CD4-positive, alpha-beta T cell treated with Interleukin-10 for 1 hour (primary cell): ENCODE measurements at regions not wholly inside any gene's neighbourhood (a gene's known extent, or its start where the extent isn't known, plus 50 kb on each side); places are given as distances from the start of the nearest gene placed in this dataset.
"Not testable (repeated sequence)": the region's sequence is repeated elsewhere in the genome, so short reads cannot be mapped to it uniquely, and the experiment has no call there.

Experiments used
- DNase-seq: peaks from one replicate; pipeline ENCODE4 v3.0.0-alpha.2; 2020

GRCh38 chr2:52074130-52074719, 1042.3 kb upstream of the NRXN1 start:
- DNase-seq, result no peak

GRCh38 chr2:52072949-52073348, 1041.0 kb upstream of the NRXN1 start:
- DNase-seq, result no peak

GRCh38 chr2:52070665-52071064, 1038.7 kb upstream of the NRXN1 start:
- no peak for DNase-seq

GRCh38 chr2:52064234-52064633, 1032.3 kb upstream of the NRXN1 start:
- DNase-seq, result no peak

- no peak for DNase-seq
These were observed 1022.9 kb upstream of the NRXN1 start for GRCh38 chr2:52054824-52055223.

- DNase-seq, result no peak
These were observed 1004.9 kb upstream of the NRXN1 start for GRCh38 chr2:52036853-52037252.

- DNase-seq, result no peak
These were observed 1004.1 kb upstream of the NRXN1 start for GRCh38 chr2:52036024-52036423.

- DNase-seq, result no peak
These were observed 1003.5 kb upstream of the NRXN1 start for GRCh38 chr2:52035391-52035790.

GRCh38 chr2:52034706-52035105, 1002.8 kb upstream of the NRXN1 start:
- no peak for DNase-seq

- no peak for DNase-seq
These were observed 990.1 kb upstream of the NRXN1 start for GRCh38 chr2:52022006-52022405.

- DNase-seq, result no peak
These were observed 985.8 kb upstream of the NRXN1 start for GRCh38 chr2:52017646-52018235.

GRCh38 chr2:52006821-52007366, 975.0 kb upstream of the NRXN1 start:
- not testable (repeated sequence) for DNase-seq

GRCh38 chr2:52000151-52000855, 968.4 kb upstream of the NRXN1 start:
- no peak for DNase-seq

- no peak for DNase-seq
These were observed 967.0 kb upstream of the NRXN1 start for GRCh38 chr2:51998890-51999289.

- DNase-seq, result no peak
These were observed 965.6 kb upstream of the NRXN1 start for GRCh38 chr2:51997571-51997970.

- no peak for DNase-seq
These were observed 963.4 kb upstream of the NRXN1 start for GRCh38 chr2:51995293-51995692.

GRCh38 chr2:51994123-51994763, 962.3 kb upstream of the NRXN1 start:
- no peak for DNase-seq

- DNase-seq, result no peak
These were observed 958.8 kb upstream of the NRXN1 start for GRCh38 chr2:51990684-51991083.

GRCh38 chr2:51986101-51986500, 954.2 kb upstream of the NRXN1 start:
- no peak for DNase-seq

- DNase-seq, result no peak
These were observed 949.9 kb upstream of the NRXN1 start for GRCh38 chr2:51981783-51982182.

- no peak for DNase-seq
These were observed 944.7 kb upstream of the NRXN1 start for GRCh38 chr2:51976623-51977022.

- no peak for DNase-seq
These were observed 939.2 kb upstream of the NRXN1 start for GRCh38 chr2:51971136-51971535.

GRCh38 chr2:51969347-51969746, 937.4 kb upstream of the NRXN1 start:
- DNase-seq, result no peak

- no peak for DNase-seq
These were observed 929.0 kb upstream of the NRXN1 start for GRCh38 chr2:51960841-51961335.
